Putamen (tissue), 1 donor: ENCODE measurements at regions not wholly inside any gene's neighbourhood (a gene's known extent, or its start where the extent isn't known, plus 50 kb on each side); places are given as distances from the start of the nearest gene placed in this dataset.
"Not testable (repeated sequence)": the region's sequence is repeated elsewhere in the genome, so short reads cannot be mapped to it uniquely, and the experiment has no call there.

Experiments
- DNase-seq: peaks from one replicate; pipeline ENCODE4 v3.0.0-alpha.2; 2016; ENCODE audit warnings: low spot score

- not testable (repeated sequence) for DNase-seq
Measured at GRCh38 chr2:33690686-33691085, 91.6 kb upstream of the FAM98A start.

GRCh38 chr2:33681364-33681757 is 82.3 kb upstream of the FAM98A start:
- peak; percentile 3 for DNase-seq

- peak; percentile 1 for DNase-seq
Measured at GRCh38 chr2:33680644-33681363, 81.7 kb upstream of the FAM98A start.

- no peak for DNase-seq
Measured at GRCh38 chr2:33678436-33678835, 79.3 kb upstream of the FAM98A start.

- peak; percentile 1 for DNase-seq
Measured at GRCh38 chr2:33673937-33674336, 74.8 kb upstream of the FAM98A start.

- DNase-seq = no peak
Measured at GRCh38 chr2:33672896-33673295, 73.8 kb upstream of the FAM98A start.

GRCh38 chr2:33672389-33672788 is 73.3 kb upstream of the FAM98A start:
- no peak for DNase-seq

- no peak for DNase-seq
Measured at GRCh38 chr2:33671198-33671597, 72.1 kb upstream of the FAM98A start.

- no peak for DNase-seq
Measured at GRCh38 chr2:33670392-33670937, 71.4 kb upstream of the FAM98A start.

GRCh38 chr2:33666879-33667278 is 67.8 kb upstream of the FAM98A start:
- no peak for DNase-seq

GRCh38 chr2:33665039-33665438 is 65.9 kb upstream of the FAM98A start:
- DNase-seq = no peak

GRCh38 chr2:33660416-33661123 is 61.5 kb upstream of the FAM98A start:
- no peak for DNase-seq

GRCh38 chr2:33655626-33656320 is 56.7 kb upstream of the FAM98A start:
- no peak for DNase-seq

- no peak for DNase-seq
Measured at GRCh38 chr2:33652830-33653229, 53.7 kb upstream of the FAM98A start.

- peak; percentile 67 for DNase-seq
Measured at GRCh38 chr2:33650171-33650570, 51.1 kb upstream of the FAM98A start.
